GM18867 (cell line): ENCODE measurements at regions not wholly inside any gene's neighbourhood (a gene's known extent, or its start where the extent isn't known, plus 50 kb on each side); places are given as distances from the start of the nearest gene placed in this dataset.
A peak's percentile ranks its signal among the peaks of the same experiment; 100 is the strongest.

Experiments used
- ATAC-seq: cut with Tn5 transposase; IDR thresholded peaks from one replicate; pipeline ENCODE4 v1.9.1; 2021; ENCODE audit warnings: mild to moderate bottlenecking, moderate library complexity; ENCODE audit not compliant: unreplicated experiment

GRCh38 chr12:39240587-39240986, 202.3 kb downstream of the KIF21A start:
- no peak for ATAC-seq

- ATAC-seq: no peak
These were observed 203.1 kb downstream of the KIF21A start for GRCh38 chr12:39239490-39240486.

- no peak for ATAC-seq
These were observed 205.9 kb downstream of the KIF21A start for GRCh38 chr12:39237004-39237403.

GRCh38 chr12:39235990-39236767, 206.7 kb downstream of the KIF21A start:
- no peak for ATAC-seq

- no peak for ATAC-seq
These were observed 212.8 kb downstream of the KIF21A start for GRCh38 chr12:39230086-39230485.

GRCh38 chr12:39227218-39227617, 215.7 kb downstream of the KIF21A start:
- ATAC-seq: no peak

GRCh38 chr12:39224971-39225370, 217.9 kb downstream of the KIF21A start:
- no peak for ATAC-seq

- peak; percentile 56 for ATAC-seq
These were observed 237.0 kb downstream of the KIF21A start for GRCh38 chr12:39205969-39206368.

GRCh38 chr12:39199351-39199750, 243.6 kb downstream of the KIF21A start:
- no peak for ATAC-seq

- no peak for ATAC-seq
These were observed 254.2 kb downstream of the KIF21A start for GRCh38 chr12:39188689-39189088.

GRCh38 chr12:39186744-39187143, 256.2 kb downstream of the KIF21A start:
- ATAC-seq: no peak

- no peak for ATAC-seq
These were observed 264.1 kb downstream of the KIF21A start for GRCh38 chr12:39178837-39179236.

- no peak for ATAC-seq
These were observed 266.6 kb downstream of the KIF21A start for GRCh38 chr12:39176356-39176755.

GRCh38 chr12:39173726-39174125, 268.3 kb upstream of the CPNE8 start:
- peak; percentile 91 for ATAC-seq

GRCh38 chr12:39165338-39165737, 259.9 kb upstream of the CPNE8 start:
- ATAC-seq: no peak

- ATAC-seq: no peak
These were observed 256.2 kb upstream of the CPNE8 start for GRCh38 chr12:39161465-39162085.

- no peak for ATAC-seq
These were observed 252.4 kb upstream of the CPNE8 start for GRCh38 chr12:39157696-39158342.

- ATAC-seq: no peak
These were observed 240.0 kb upstream of the CPNE8 start for GRCh38 chr12:39145175-39145999.

GRCh38 chr12:39144613-39145061, 239.2 kb upstream of the CPNE8 start:
- ATAC-seq: no peak

GRCh38 chr12:39138268-39138667, 232.9 kb upstream of the CPNE8 start:
- no peak for ATAC-seq
